GM18507 (cell line): ENCODE measurements at regions not wholly inside any gene's neighbourhood (a gene's known extent, or its start where the extent isn't known, plus 50 kb on each side); places are given as distances from the start of the nearest gene placed in this dataset.
"Not testable (repeated sequence)": the region's sequence is repeated elsewhere in the genome, so short reads cannot be mapped to it uniquely, and the experiment has no call there.

Source experiments
- DNase-seq: peaks from one replicate; pipeline ENCODE4 v3.0.0; 2011; ENCODE audit warnings: low read depth; ENCODE audit not compliant: insufficient read length; ENCODE audit errors: extremely low spot score
- FAIRE-seq: peaks from 2 replicates; lab custom pipeline; 2011; peaks lifted over from hg19 to GRCh38; lab: Jason Lieb, UNC

- FAIRE-seq, DNase-seq: not testable (repeated sequence)
These were observed 198.9 kb downstream of the SPATA31A1 start for GRCh38 chr9:39554352-39554751.

GRCh38 chr9:39559384-39559783 is 203.9 kb downstream of the SPATA31A1 start:
- not testable (repeated sequence) for DNase-seq, FAIRE-seq

GRCh38 chr9:39566782-39567181 is 211.3 kb downstream of the SPATA31A1 start:
- DNase-seq, FAIRE-seq: not testable (repeated sequence)

- FAIRE-seq, DNase-seq: not testable (repeated sequence)
These were observed 211.9 kb downstream of the SPATA31A1 start for GRCh38 chr9:39567396-39567795.

GRCh38 chr9:39568900-39569299 is 213.4 kb downstream of the SPATA31A1 start:
- FAIRE-seq, DNase-seq: not testable (repeated sequence)

- not testable (repeated sequence) for FAIRE-seq, DNase-seq
These were observed 217.9 kb downstream of the SPATA31A1 start for GRCh38 chr9:39573024-39574022.

- FAIRE-seq, DNase-seq: not testable (repeated sequence)
These were observed 223.5 kb downstream of the SPATA31A1 start for GRCh38 chr9:39579000-39579399.

- DNase-seq, FAIRE-seq: not testable (repeated sequence)
These were observed 225.8 kb downstream of the SPATA31A1 start for GRCh38 chr9:39581296-39581695.

- not testable (repeated sequence) for DNase-seq, FAIRE-seq
These were observed 227.4 kb downstream of the SPATA31A1 start for GRCh38 chr9:39582677-39583412.

- not testable (repeated sequence) for DNase-seq, FAIRE-seq
These were observed 227.9 kb downstream of the SPATA31A1 start for GRCh38 chr9:39583413-39583747.

GRCh38 chr9:39585233-39585632 is 229.8 kb downstream of the SPATA31A1 start:
- not testable (repeated sequence) for DNase-seq, FAIRE-seq

- no peak for FAIRE-seq
- no peak for DNase-seq
These were observed 232.5 kb downstream of the SPATA31A1 start for GRCh38 chr9:39587844-39588499.

GRCh38 chr9:39588500-39589137 is 233.2 kb downstream of the SPATA31A1 start:
- no peak for FAIRE-seq

GRCh38 chr9:39604089-39604488 is 248.6 kb downstream of the SPATA31A1 start:
- not testable (repeated sequence) for FAIRE-seq, DNase-seq

More at GRCh38 chr9:39588500-39589137, 233.2 kb downstream of the SPATA31A1 start:
- DNase-seq: no peak

GRCh38 chr9:39611449-39612231 is 256.2 kb downstream of the SPATA31A1 start:
- not testable (repeated sequence) for DNase-seq, FAIRE-seq

- FAIRE-seq, DNase-seq: not testable (repeated sequence)
These were observed 261.0 kb downstream of the SPATA31A1 start for GRCh38 chr9:39616480-39616879.

GRCh38 chr9:39624048-39624447 is 268.6 kb downstream of the SPATA31A1 start:
- not testable (repeated sequence) for FAIRE-seq, DNase-seq

- DNase-seq, FAIRE-seq: not testable (repeated sequence)
These were observed 276.6 kb downstream of the SPATA31A1 start for GRCh38 chr9:39632071-39632470.
